ENCODE measurements at regions not wholly inside any gene's neighbourhood (a gene's known extent, or its start where the extent isn't known, plus 50 kb on each side); places are given as distances from the start of the nearest gene placed in this dataset.
"Not testable (repeated sequence)": the region's sequence is repeated elsewhere in the genome, so short reads cannot be mapped to it uniquely, and the experiment has no call there.

GRCh38 chr17:72191356-72191755 is 70.5 kb downstream of the SOX9 start:
- 91% methylated on average over 5 of the region's 5 CpGs for WGBS
- no peak overlapping the region for H3K9ac ChIP-seq (ENCODE audit: low read depth, low read length)

GRCh38 chr17:72191921-72192799 is 71.3 kb downstream of the SOX9 start:
- Histone ChIP-seq H3K9ac (ENCODE audit: low read depth, low read length) (no peak overlapping the region), H3K27ac (ENCODE audit: low read depth, low read length) (no peak overlapping the region)

More at GRCh38 chr17:72191356-72191755, 70.5 kb downstream of the SOX9 start:
- Histone ChIP-seq H3K9me3 (ENCODE audit: insufficient read depth, low read depth, low read length) (no peaks in the 10 kb centered on the region), H3K4me1 (ENCODE audit: insufficient read depth, low read length) (no peaks in the 10 kb centered on the region), H3K27me3 (ENCODE audit: insufficient read depth, low read length) (no peaks in the 10 kb centered on the region), H3K27ac (ENCODE audit: low read depth, low read length) (no peak overlapping the region), H3K36me3 (ENCODE audit: insufficient read depth, low read length) (no peaks in the 10 kb centered on the region), H3K4me3 (ENCODE audit: low read length) (no peak overlapping the region)

GRCh38 chr17:72192800-72193192 is 72.0 kb downstream of the SOX9 start:
- Histone ChIP-seq H3K9ac (ENCODE audit: low read depth, low read length) (no peak overlapping the region), H3K36me3 (ENCODE audit: insufficient read depth, low read length) (no peaks in the 10 kb centered on the region), H3K27ac (ENCODE audit: low read depth, low read length) (no peak overlapping the region), H3K4me1 (ENCODE audit: insufficient read depth, low read length) (no peaks in the 10 kb centered on the region), H3K27me3 (ENCODE audit: insufficient read depth, low read length) (no peaks in the 10 kb centered on the region), H3K9me3 (ENCODE audit: insufficient read depth, low read depth, low read length) (no peaks in the 10 kb centered on the region), H3K4me3 (ENCODE audit: low read length) (no peak overlapping the region)
- 95% methylated on average over 4 of the region's 4 CpGs for WGBS

More at GRCh38 chr17:72191921-72192799, 71.3 kb downstream of the SOX9 start:
- no peaks in the 10 kb centered on the region for H3K27me3 ChIP-seq (ENCODE audit: insufficient read depth, low read length)
- H3K9me3 ChIP-seq (ENCODE audit: insufficient read depth, low read depth, low read length) = no peaks in the 10 kb centered on the region
- H3K4me3 ChIP-seq (ENCODE audit: low read length) = no peak overlapping the region
- no peaks in the 10 kb centered on the region for H3K4me1 ChIP-seq (ENCODE audit: insufficient read depth, low read length)
- no peaks in the 10 kb centered on the region for H3K36me3 ChIP-seq (ENCODE audit: insufficient read depth, low read length)
- WGBS = 74% methylated on average over 11 of the region's 11 CpGs

- H3K4me3 ChIP-seq (ENCODE audit: low read length) = no peak overlapping the region
- no peaks in the 10 kb centered on the region for H3K36me3 ChIP-seq (ENCODE audit: insufficient read depth, low read length)
- no peak overlapping the region for H3K9ac ChIP-seq (ENCODE audit: low read depth, low read length)
- H3K27ac ChIP-seq (ENCODE audit: low read depth, low read length) = no peak overlapping the region
- WGBS = 95% methylated on average over 10 of the region's 10 CpGs
- no peaks in the 10 kb centered on the region for H3K27me3 ChIP-seq (ENCODE audit: insufficient read depth, low read length)
- H3K4me1 ChIP-seq (ENCODE audit: insufficient read depth, low read length) = no peaks in the 10 kb centered on the region
- no peaks in the 10 kb centered on the region for H3K9me3 ChIP-seq (ENCODE audit: insufficient read depth, low read depth, low read length)
Measured at GRCh38 chr17:72193391-72194106, 72.7 kb downstream of the SOX9 start.

- H3K36me3 ChIP-seq (ENCODE audit: insufficient read depth, low read length); H3K4me3 ChIP-seq (ENCODE audit: low read length); H3K27me3 ChIP-seq (ENCODE audit: insufficient read depth, low read length); H3K27ac ChIP-seq (ENCODE audit: low read depth, low read length); H3K4me1 ChIP-seq (ENCODE audit: insufficient read depth, low read length); H3K9ac ChIP-seq (ENCODE audit: low read depth, low read length); H3K9me3 ChIP-seq (ENCODE audit: insufficient read depth, low read depth, low read length): not testable (repeated sequence)
- WGBS = 98% methylated on average over 10 of the region's 10 CpGs
Measured at GRCh38 chr17:72194107-72194440, 73.3 kb downstream of the SOX9 start.

- Histone ChIP-seq H3K27ac (ENCODE audit: low read depth, low read length) (no peak overlapping the region), H3K9ac (ENCODE audit: low read depth, low read length) (no peak overlapping the region), H3K4me1 (ENCODE audit: insufficient read depth, low read length) (no peaks in the 10 kb centered on the region)
Measured at GRCh38 chr17:72199256-72199655, 78.4 kb downstream of the SOX9 start.

GRCh38 chr17:72204742-72205141 is 83.9 kb downstream of the SOX9 start:
- Histone ChIP-seq H3K36me3 (ENCODE audit: insufficient read depth, low read length) (no peaks in the 10 kb centered on the region), H3K9me3 (ENCODE audit: insufficient read depth, low read depth, low read length) (no peaks in the 10 kb centered on the region), H3K27ac (ENCODE audit: low read depth, low read length) (no peak overlapping the region), H3K9ac (ENCODE audit: low read depth, low read length) (no peak overlapping the region), H3K27me3 (ENCODE audit: insufficient read depth, low read length) (no peaks in the 10 kb centered on the region), H3K4me1 (ENCODE audit: insufficient read depth, low read length) (peaks cover 16% of the 10 kb centered on the region; the same call in 1 of the 2 replicates), H3K4me3 (ENCODE audit: low read length) (no peak overlapping the region)
- 87% methylated on average over 10 of the region's 10 CpGs for WGBS

More at GRCh38 chr17:72199256-72199655, 78.4 kb downstream of the SOX9 start:
- Histone ChIP-seq H3K36me3 (ENCODE audit: insufficient read depth, low read length) (no peaks in the 10 kb centered on the region), H3K27me3 (ENCODE audit: insufficient read depth, low read length) (no peaks in the 10 kb centered on the region), H3K4me3 (ENCODE audit: low read length) (no peak overlapping the region), H3K9me3 (ENCODE audit: insufficient read depth, low read depth, low read length) (no peaks in the 10 kb centered on the region)

GRCh38 chr17:72205357-72205756 is 84.5 kb downstream of the SOX9 start:
- Histone ChIP-seq H3K9ac (ENCODE audit: low read depth, low read length) (no peak overlapping the region), H3K27me3 (ENCODE audit: insufficient read depth, low read length) (no peaks in the 10 kb centered on the region), H3K27ac (ENCODE audit: low read depth, low read length) (no peak overlapping the region), H3K4me3 (ENCODE audit: low read length) (no peak overlapping the region), H3K4me1 (ENCODE audit: insufficient read depth, low read length) (peaks cover 16% of the 10 kb centered on the region; the same call in 1 of the 2 replicates), H3K36me3 (ENCODE audit: insufficient read depth, low read length) (no peaks in the 10 kb centered on the region), H3K9me3 (ENCODE audit: insufficient read depth, low read depth, low read length) (no peaks in the 10 kb centered on the region)
- 32% methylated on average over 14 of the region's 14 CpGs for WGBS

GRCh38 chr17:72205822-72206221 is 85.0 kb downstream of the SOX9 start:
- no peak overlapping the region for H3K4me3 ChIP-seq (ENCODE audit: low read length)
- WGBS = 94% methylated on average over 2 of the region's 3 CpGs

GRCh38 chr17:72206376-72206775 is 85.6 kb downstream of the SOX9 start:
- Histone ChIP-seq H3K4me3 (ENCODE audit: low read length) (no peak overlapping the region), H3K9me3 (ENCODE audit: insufficient read depth, low read depth, low read length) (no peaks in the 10 kb centered on the region), H3K27ac (ENCODE audit: low read depth, low read length) (no peak overlapping the region), H3K4me1 (ENCODE audit: insufficient read depth, low read length) (peaks cover 16% of the 10 kb centered on the region; the same call in 1 of the 2 replicates), H3K9ac (ENCODE audit: low read depth, low read length) (no peak overlapping the region), H3K27me3 (ENCODE audit: insufficient read depth, low read length) (no peaks in the 10 kb centered on the region), H3K36me3 (ENCODE audit: insufficient read depth, low read length) (no peaks in the 10 kb centered on the region)
- 71% methylated on average over 4 of the region's 4 CpGs for WGBS

More at GRCh38 chr17:72205822-72206221, 85.0 kb downstream of the SOX9 start:
- Histone ChIP-seq H3K9ac (ENCODE audit: low read depth, low read length) (no peak overlapping the region), H3K36me3 (ENCODE audit: insufficient read depth, low read length) (no peaks in the 10 kb centered on the region), H3K27ac (ENCODE audit: low read depth, low read length) (no peak overlapping the region), H3K27me3 (ENCODE audit: insufficient read depth, low read length) (no peaks in the 10 kb centered on the region), H3K9me3 (ENCODE audit: insufficient read depth, low read depth, low read length) (no peaks in the 10 kb centered on the region), H3K4me1 (ENCODE audit: insufficient read depth, low read length) (peaks cover 16% of the 10 kb centered on the region; the same call in 1 of the 2 replicates)

GRCh38 chr17:72208832-72209231 is 88.0 kb downstream of the SOX9 start:
- H3K27ac ChIP-seq (ENCODE audit: low read depth, low read length) = no peak overlapping the region
- no peaks in the 10 kb centered on the region for H3K27me3 ChIP-seq (ENCODE audit: insufficient read depth, low read length)
- no peaks in the 10 kb centered on the region for H3K36me3 ChIP-seq (ENCODE audit: insufficient read depth, low read length)
- H3K9ac ChIP-seq (ENCODE audit: low read depth, low read length) = no peak overlapping the region
- no peak overlapping the region for H3K4me3 ChIP-seq (ENCODE audit: low read length)
- no peaks in the 10 kb centered on the region for H3K9me3 ChIP-seq (ENCODE audit: insufficient read depth, low read depth, low read length)
- H3K4me1 ChIP-seq (ENCODE audit: insufficient read depth, low read length) = peaks cover 20% of the 10 kb centered on the region; the same call in 1 of the 2 replicates

All from HUES64 (cell line).